ENCODE measurements at regions not wholly inside any gene's neighbourhood (a gene's known extent, or its start where the extent isn't known, plus 50 kb on each side); places are given as distances from the start of the nearest gene placed in this dataset.

GRCh38 chr7:9264395-9264794, 831.0 kb downstream of the NXPH1 start:
- no peak overlapping the region for H3K4me3 ChIP-seq (ENCODE audit: low read depth, low read length)
- TF ChIP-seq CTCF (IDR thresholded peaks at IDR 0.05; ENCODE audit: borderline replicate concordance, insufficient read depth, low read depth, low read length) = no peak

- no peak for TF ChIP-seq CTCF (IDR thresholded peaks at IDR 0.05; ENCODE audit: borderline replicate concordance, insufficient read depth, low read depth, low read length)
- no peak overlapping the region for H3K4me3 ChIP-seq (ENCODE audit: low read depth, low read length)
Observed at GRCh38 chr7:9280088-9280487, 846.7 kb downstream of the NXPH1 start.

GRCh38 chr7:9283246-9283645, 849.8 kb downstream of the NXPH1 start:
- H3K4me3 ChIP-seq (ENCODE audit: low read depth, low read length) = no peak overlapping the region
- no peak for TF ChIP-seq CTCF (IDR thresholded peaks at IDR 0.05; ENCODE audit: borderline replicate concordance, insufficient read depth, low read depth, low read length)

- no peak overlapping the region for H3K4me3 ChIP-seq (ENCODE audit: low read depth, low read length)
- TF ChIP-seq CTCF (IDR thresholded peaks at IDR 0.05; ENCODE audit: borderline replicate concordance, insufficient read depth, low read depth, low read length) = no peak
Observed at GRCh38 chr7:9302436-9302835, 869.0 kb downstream of the NXPH1 start.

- no peak for TF ChIP-seq CTCF (IDR thresholded peaks at IDR 0.05; ENCODE audit: borderline replicate concordance, insufficient read depth, low read depth, low read length)
- no peak overlapping the region for H3K4me3 ChIP-seq (ENCODE audit: low read depth, low read length)
Observed at GRCh38 chr7:9307131-9307530, 873.7 kb downstream of the NXPH1 start.

GRCh38 chr7:9324513-9324912, 891.1 kb downstream of the NXPH1 start:
- TF ChIP-seq CTCF (IDR thresholded peaks at IDR 0.05; ENCODE audit: borderline replicate concordance, insufficient read depth, low read depth, low read length) = no peak
- H3K4me3 ChIP-seq (ENCODE audit: low read depth, low read length) = no peak overlapping the region

GRCh38 chr7:9328296-9328695, 894.9 kb downstream of the NXPH1 start:
- TF ChIP-seq CTCF (IDR thresholded peaks at IDR 0.05; ENCODE audit: borderline replicate concordance, insufficient read depth, low read depth, low read length) = no peak
- no peak overlapping the region for H3K4me3 ChIP-seq (ENCODE audit: low read depth, low read length)
